GM12874 (cell line): ENCODE measurements at regions not wholly inside any gene's neighbourhood (a gene's known extent, or its start where the extent isn't known, plus 50 kb on each side); places are given as distances from the start of the nearest gene placed in this dataset.

Experiments
- CTCF ChIP-seq: IDR thresholded peaks from 2 replicates; pipeline ENCODE4 v1.5.1; 2011; ENCODE audit warnings: low read depth, mild to moderate bottlenecking, control low read depth, low read length, moderate library complexity; ENCODE audit not compliant: insufficient read depth

GRCh38 chrX:110964786-110965185 lies 131.2 kb upstream of the PAK3 start:
- no peak for TF ChIP-seq CTCF

DNA sequence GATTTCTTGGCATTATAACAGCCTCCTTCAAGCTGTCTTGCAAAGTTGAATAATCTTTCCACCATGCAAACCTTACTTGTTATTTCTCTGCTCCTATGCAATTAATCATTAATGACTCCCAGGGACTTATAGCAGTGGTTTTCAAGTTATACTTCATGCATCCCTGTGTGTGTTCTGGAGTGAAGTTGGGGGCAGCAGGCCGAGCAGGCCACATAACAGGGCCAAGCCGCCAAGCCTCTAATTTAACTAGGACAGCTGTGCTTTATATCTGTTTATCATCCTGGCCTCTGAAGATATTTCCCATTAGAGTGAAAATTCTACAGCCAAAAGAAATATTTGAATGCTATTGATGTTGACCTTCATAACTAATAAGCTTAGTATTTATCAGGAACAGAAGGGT lies 133.5 kb upstream of the PAK3 start:
- TF ChIP-seq CTCF, result no peak

DNA sequence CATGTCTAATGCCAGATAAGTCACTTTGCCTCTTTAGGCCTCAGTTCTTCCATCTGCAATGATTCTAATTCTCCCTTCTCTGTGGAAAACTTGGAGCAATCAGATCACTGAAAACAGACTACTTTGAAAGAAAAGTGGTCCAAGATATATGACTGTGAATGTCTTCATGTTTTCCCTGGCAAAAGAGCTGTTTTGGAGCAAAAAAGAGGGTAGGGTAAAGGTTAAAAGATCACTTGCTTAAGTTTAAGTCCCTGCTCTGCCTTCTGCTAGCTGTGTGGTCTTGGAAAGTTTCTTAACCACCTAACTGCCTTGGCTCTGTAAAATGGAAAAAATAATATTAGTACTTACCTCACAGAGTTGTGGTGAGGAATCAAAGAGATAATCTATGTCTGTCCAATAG lies 140.3 kb upstream of the PAK3 start:
- no peak for TF ChIP-seq CTCF

DNA sequence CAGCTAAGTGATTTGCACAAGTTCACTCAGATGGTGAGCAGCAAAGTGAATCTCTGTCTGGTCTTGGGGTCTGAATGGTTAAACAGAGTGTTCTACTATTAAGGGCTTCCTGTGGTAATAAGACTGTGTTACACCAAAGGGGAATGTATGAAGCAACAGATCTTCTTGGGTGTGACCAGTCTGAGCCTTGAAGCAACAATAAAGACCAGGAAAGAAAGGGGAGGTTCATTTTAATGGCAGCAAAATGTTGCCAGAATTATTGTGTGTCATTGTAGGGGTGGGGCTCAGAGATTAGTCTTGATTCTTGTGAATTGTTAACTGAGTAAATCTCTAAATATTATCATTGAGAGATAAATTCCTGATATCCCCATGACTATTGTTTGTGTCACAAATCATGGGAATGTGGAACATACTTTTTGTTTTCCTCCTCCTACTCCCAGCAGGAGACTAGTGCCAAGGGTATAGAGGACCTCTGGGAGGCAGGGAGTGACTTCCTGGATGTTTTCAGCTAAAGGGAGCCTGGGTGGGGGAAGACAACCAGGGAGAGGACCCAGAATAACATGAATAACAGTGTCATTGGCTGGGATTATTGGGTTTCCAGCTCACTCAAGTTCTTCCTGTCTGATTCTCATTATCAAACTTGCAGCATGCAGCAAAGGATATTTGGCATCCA lies 141.4 kb upstream of the PAK3 start:
- no peak for TF ChIP-seq CTCF

DNA sequence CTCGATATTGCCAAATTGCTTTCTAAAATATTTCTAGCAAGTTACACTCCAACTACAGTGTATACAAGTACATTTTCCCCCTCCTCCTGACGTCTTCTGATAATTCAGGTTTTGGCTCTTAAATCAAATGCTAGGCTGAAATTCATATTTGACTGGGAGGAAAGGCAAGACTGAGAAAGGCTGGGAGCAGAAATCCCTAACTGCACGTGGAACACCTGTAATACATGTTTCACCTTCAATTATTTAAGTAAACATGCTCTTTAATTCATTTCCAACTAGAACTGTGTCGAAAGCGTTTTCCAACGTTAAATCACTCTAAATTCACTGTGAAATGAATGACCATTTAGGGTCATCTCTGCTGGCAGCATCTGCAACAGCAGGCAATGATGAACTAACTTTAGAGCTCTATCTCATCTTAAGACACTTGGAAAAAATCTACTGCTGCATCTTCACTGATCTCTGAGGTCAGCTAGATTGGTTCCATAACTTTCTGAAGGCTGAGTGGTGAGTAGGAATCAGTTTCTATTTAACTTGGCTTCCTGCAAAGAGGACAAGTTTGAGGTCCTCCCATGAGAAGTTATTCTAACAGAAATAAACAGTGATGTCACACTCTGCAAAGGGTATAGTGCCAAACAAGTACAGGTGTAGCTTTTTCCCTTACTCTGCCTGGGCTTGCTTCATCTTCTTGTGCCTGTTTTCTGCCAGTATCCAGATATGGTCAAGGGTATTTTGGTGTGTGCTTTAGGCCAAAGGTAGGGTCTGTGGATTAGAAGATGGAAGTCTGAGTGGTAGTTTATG lies 144.3 kb upstream of the PAK3 start:
- no peak for TF ChIP-seq CTCF

DNA sequence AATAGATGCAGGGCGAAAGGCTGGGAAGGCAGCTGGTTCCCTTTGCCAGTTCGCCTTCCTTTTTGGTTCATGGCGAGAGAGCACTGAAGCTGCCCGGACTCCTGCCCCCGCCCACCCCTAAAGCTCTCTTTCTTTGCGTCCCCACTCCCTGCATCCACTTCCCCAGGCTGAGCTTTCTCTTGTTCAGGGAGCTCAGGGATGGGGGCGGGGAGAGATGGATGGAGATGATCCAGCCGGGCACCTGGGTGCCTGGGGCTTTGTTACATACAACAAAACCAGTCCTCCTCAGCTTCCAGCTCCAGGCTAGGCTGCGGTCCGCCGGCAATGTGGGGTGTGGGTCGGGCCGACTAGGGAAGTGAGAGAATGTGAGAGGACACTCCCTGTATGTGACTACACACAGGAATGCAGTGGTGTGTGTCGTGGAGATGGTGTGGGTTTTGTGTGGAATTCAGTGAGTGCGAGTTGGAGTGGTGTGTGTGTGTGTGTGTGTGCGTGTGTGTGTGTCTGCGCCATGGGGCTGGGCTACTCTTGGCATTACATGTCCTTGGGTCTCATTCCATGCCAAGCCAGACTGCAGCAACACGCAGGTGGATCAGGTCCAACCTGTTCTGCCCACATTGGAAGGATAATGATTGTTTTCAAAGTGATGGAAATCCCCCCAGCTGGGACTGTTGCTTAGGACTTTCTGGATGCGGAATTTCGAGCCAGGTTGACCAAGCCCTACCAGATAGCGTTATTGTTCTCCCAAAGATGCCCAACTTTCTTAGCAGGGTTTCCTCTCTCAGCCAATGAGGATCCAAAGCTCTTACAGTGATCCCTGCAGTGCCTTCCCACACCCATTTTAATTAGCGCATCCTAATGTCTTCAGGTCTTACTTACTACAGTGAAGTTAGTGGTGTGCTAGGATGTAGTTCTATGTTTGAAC lies 149.4 kb upstream of the CHRDL1 start:
- no peak for TF ChIP-seq CTCF

DNA sequence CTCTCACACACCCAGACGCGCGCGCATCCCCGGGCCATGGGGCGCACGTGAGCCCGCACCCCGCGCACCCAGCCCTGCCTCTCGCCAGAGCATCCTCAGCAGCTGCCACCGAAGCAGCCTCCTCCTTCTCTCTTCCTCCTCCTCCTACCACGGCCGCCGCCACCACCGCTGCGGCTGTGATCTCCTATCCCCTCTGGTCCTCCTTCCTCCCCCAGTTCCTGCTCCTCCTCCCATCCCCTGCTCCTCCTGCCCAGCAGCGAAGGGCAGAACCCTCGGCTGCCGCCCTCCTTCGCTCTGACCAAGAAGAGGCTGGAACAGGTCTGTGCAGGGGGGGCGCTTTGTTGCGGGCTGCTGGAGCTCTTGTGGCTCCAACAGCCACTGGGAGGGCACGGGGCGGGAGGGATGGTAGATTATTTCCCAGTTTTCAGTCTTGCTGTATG lies 148.7 kb upstream of the CHRDL1 start:
- no peak for TF ChIP-seq CTCF
